Transverse colon (tissue), 4 donors: ENCODE measurements at regions not wholly inside any gene's neighbourhood (a gene's known extent, or its start where the extent isn't known, plus 50 kb on each side); places are given as distances from the start of the nearest gene placed in this dataset.

ENCODE experiments used
- CTCF ChIP-seq, 5 experiments: fragments of 200-600 bp in 3 of 5; fragments of 450-650 bp in 2 of 5; sonication (generic) in 3 of 5; IDR thresholded peaks; 1 replicate in 2 of 5; 2 replicates in 3 of 5; pipeline ENCODE4 v1.5.1; 2016 to 2017; ENCODE audit warnings: antibody characterized with exemption in 5 of 5, inconsistent platforms in 3 of 5, mild to moderate bottlenecking in 2 of 5, moderate library complexity in 1 of 5
- EP300 ChIP-seq: sonication (generic); formaldehyde crosslinking; IDR thresholded peaks from one replicate; pipeline ENCODE4 v1.6.1; 2017; ENCODE audit warnings: antibody characterized with exemption, low read depth
- POLR2A ChIP-seq: fragments of 450-650 bp; IDR thresholded peaks from one replicate; pipeline ENCODE4 v1.6.1; 2016; ENCODE audit warnings: antibody characterized with exemption, mild to moderate bottlenecking, moderate library complexity
- POLR2AphosphoS5 ChIP-seq, 3 donors: sonication (generic); formaldehyde crosslinking; IDR thresholded peaks; one replicate each; pipeline ENCODE4 v1.6.1; 2016; ENCODE audit warnings: antibody characterized with exemption in 3 of 3

- no peak for TF ChIP-seq CTCF (IDR thresholded peaks at IDR 0.05)
- no peak for TF ChIP-seq POLR2AphosphoS5 (IDR thresholded peaks at IDR 0.05)
- TF ChIP-seq EP300: no peak
- no peak for TF ChIP-seq POLR2A
These were observed 910.8 kb upstream of the TSPY4 start for GRCh38 chrY:8426433-8426832.
